Endothelial cell of umbilical vein (primary cell): ENCODE measurements at regions not wholly inside any gene's neighbourhood (a gene's known extent, or its start where the extent isn't known, plus 50 kb on each side); places are given as distances from the start of the nearest gene placed in this dataset.

Source experiments
- CTCF ChIP-seq, 2 donors: IDR thresholded peaks; 1 replicate in 1 of 2; 2 replicates in 1 of 2; pipeline ENCODE4 v1.5.1; 2011; ENCODE audit warnings: low read length in 2 of 2, mild to moderate bottlenecking in 2 of 2, moderate library complexity in 2 of 2, control low read depth in 1 of 2, inconsistent platforms in 1 of 2, low read depth in 1 of 2; ENCODE audit not compliant: insufficient read depth in 1 of 2; ENCODE audit errors: extremely low read depth in 1 of 2
- EZH2 ChIP-seq: IDR thresholded peaks from 2 replicates; pipeline ENCODE4 v1.6.1; 2012; ENCODE audit warnings: borderline replicate concordance, low read depth, mild to moderate bottlenecking, moderate library complexity, low read length, inconsistent platforms; ENCODE audit not compliant: severe bottlenecking
- FOS ChIP-seq: IDR thresholded peaks from 2 replicates; pipeline ENCODE4 v1.6.1; 2011; ENCODE audit warnings: mild to moderate bottlenecking, low read length, moderate library complexity, borderline replicate concordance; ENCODE audit not compliant: insufficient read depth
- JUN ChIP-seq: IDR thresholded peaks from 2 replicates; pipeline ENCODE4 v1.6.1; 2011; ENCODE audit warnings: borderline replicate concordance, low read depth; ENCODE audit not compliant: insufficient read length, insufficient read depth
- POLR2AphosphoS5 ChIP-seq: IDR thresholded peaks from 2 replicates; pipeline ENCODE4 v1.6.1; 2012; ENCODE audit warnings: low read depth, mild to moderate bottlenecking, control low read depth, low read length, moderate library complexity; ENCODE audit not compliant: insufficient read depth

GRCh38 chr15:62647202-62647842 lies 395.2 kb upstream of the TPM1 start:
- TF ChIP-seq POLR2AphosphoS5 (no peak), FOS (no peak), CTCF (IDR thresholded peaks at IDR 0.05; ENCODE audit: extremely low read depth in 1 of 2, insufficient read depth in 1 of 2, low read depth in 1 of 2, low read length in 2 of 2) (no peak), JUN (no peak), EZH2 (no peak)
